ENCODE measurements at regions not wholly inside any gene's neighbourhood (a gene's known extent, or its start where the extent isn't known, plus 50 kb on each side); places are given as distances from the start of the nearest gene placed in this dataset.

- TF ChIP-seq CTCF (IDR thresholded peaks at IDR 0.05 in 4 of 5, conservative IDR thresholded peaks at IDR 0.05 in 1 of 5), result no peak
- TF ChIP-seq POLR2A (IDR thresholded peaks at IDR 0.05), result no peak
- Histone ChIP-seq H3K4me3 (no peak overlapping the region), H3K27me3 (no peaks in the 10 kb centered on the region), H3K27ac (no peak overlapping the region), H3K4me1 (no peaks in the 10 kb centered on the region), H3K9me3 (no peaks in the 10 kb centered on the region), H3K36me3 (no peaks in the 10 kb centered on the region)
- DNase-seq (no peak), ATAC-seq (no peak)
- in situ Hi-C loops (cut with MboI; ENCODE audit: low sequenced_read_pairs in 4 of 4), result no loop called here
- intact Hi-C loops (cut with DNase I; ENCODE audit: low total_unique reads), result no loop called here
Observed at GRCh38 chr2:155958834-155959233, 373.7 kb downstream of the NR4A2 start.

- intact Hi-C loops (cut with DNase I; ENCODE audit: low total_unique reads) (no loop called here), in situ Hi-C loops (cut with MboI; ENCODE audit: low sequenced_read_pairs in 4 of 4) (no loop called here)
- Histone ChIP-seq H3K27ac (no peak overlapping the region), H3K4me1 (no peaks in the 10 kb centered on the region), H3K4me3 (no peak overlapping the region), H3K36me3 (no peaks in the 10 kb centered on the region), H3K9me3 (no peaks in the 10 kb centered on the region), H3K27me3 (no peaks in the 10 kb centered on the region)
- TF ChIP-seq POLR2A (IDR thresholded peaks at IDR 0.05), result no peak
- no peak for TF ChIP-seq CTCF (IDR thresholded peaks at IDR 0.05 in 4 of 5, conservative IDR thresholded peaks at IDR 0.05 in 1 of 5)
- no peak for DNase-seq
- ATAC-seq, result no peak
Observed at GRCh38 chr2:155947069-155947468, 385.5 kb downstream of the NR4A2 start.

- in situ Hi-C loops (cut with MboI; ENCODE audit: low sequenced_read_pairs in 4 of 4), result no loop called here
- no peak for ATAC-seq
- TF ChIP-seq POLR2A (IDR thresholded peaks at IDR 0.05), result no peak
- TF ChIP-seq CTCF (IDR thresholded peaks at IDR 0.05 in 4 of 5, conservative IDR thresholded peaks at IDR 0.05 in 1 of 5), result no peak
Observed at GRCh38 chr2:155944218-155944617, 388.3 kb downstream of the NR4A2 start.

GRCh38 chr2:155930312-155930711 lies 402.2 kb downstream of the NR4A2 start:
- no peaks in the 10 kb centered on the region for H3K4me1 ChIP-seq
- TF ChIP-seq POLR2A (IDR thresholded peaks at IDR 0.05) (no peak), CTCF (IDR thresholded peaks at IDR 0.05 in 4 of 5, conservative IDR thresholded peaks at IDR 0.05 in 1 of 5) (no peak)
- intact Hi-C loops (cut with DNase I; ENCODE audit: low total_unique reads) (no loop called here), in situ Hi-C loops (cut with MboI; ENCODE audit: low sequenced_read_pairs in 4 of 4) (no loop called here)
- ATAC-seq, result no peak
- no peaks in the 10 kb centered on the region for H3K9me3 ChIP-seq
- H3K27me3 ChIP-seq, result no peaks in the 10 kb centered on the region
- no peaks in the 10 kb centered on the region for H3K36me3 ChIP-seq
- no peak overlapping the region for H3K27ac ChIP-seq
- no peak overlapping the region for H3K4me3 ChIP-seq
- DNase-seq, result no peak

More at GRCh38 chr2:155944218-155944617, 388.3 kb downstream of the NR4A2 start:
- intact Hi-C loops (cut with DNase I; ENCODE audit: low total_unique reads), result no loop called here
- no peak overlapping the region for H3K27ac ChIP-seq
- no peaks in the 10 kb centered on the region for H3K9me3 ChIP-seq
- no peak for DNase-seq
- no peaks in the 10 kb centered on the region for H3K36me3 ChIP-seq
- H3K4me1 ChIP-seq, result no peaks in the 10 kb centered on the region
- no peak overlapping the region for H3K4me3 ChIP-seq
- H3K27me3 ChIP-seq, result no peaks in the 10 kb centered on the region

- in situ Hi-C loops (cut with MboI; ENCODE audit: low sequenced_read_pairs in 4 of 4), result no loop called here
- ATAC-seq, result no peak
- no peak for TF ChIP-seq POLR2A (IDR thresholded peaks at IDR 0.05)
- no peak for TF ChIP-seq CTCF (IDR thresholded peaks at IDR 0.05 in 4 of 5, conservative IDR thresholded peaks at IDR 0.05 in 1 of 5)
Observed at GRCh38 chr2:155917380-155917779, 415.1 kb downstream of the NR4A2 start.

More at GRCh38 chr2:155917380-155917779, 415.1 kb downstream of the NR4A2 start:
- DNase-seq, result no peak
- Histone ChIP-seq H3K4me1 (no peaks in the 10 kb centered on the region), H3K36me3 (no peaks in the 10 kb centered on the region), H3K27ac (no peak overlapping the region), H3K27me3 (no peaks in the 10 kb centered on the region), H3K9me3 (no peaks in the 10 kb centered on the region), H3K4me3 (no peak overlapping the region)
- intact Hi-C loops (cut with DNase I; ENCODE audit: low total_unique reads), result no loop called here
